ENCODE measurements at regions not wholly inside any gene's neighbourhood (a gene's known extent, or its start where the extent isn't known, plus 50 kb on each side); places are given as distances from the start of the nearest gene placed in this dataset.

DNA sequence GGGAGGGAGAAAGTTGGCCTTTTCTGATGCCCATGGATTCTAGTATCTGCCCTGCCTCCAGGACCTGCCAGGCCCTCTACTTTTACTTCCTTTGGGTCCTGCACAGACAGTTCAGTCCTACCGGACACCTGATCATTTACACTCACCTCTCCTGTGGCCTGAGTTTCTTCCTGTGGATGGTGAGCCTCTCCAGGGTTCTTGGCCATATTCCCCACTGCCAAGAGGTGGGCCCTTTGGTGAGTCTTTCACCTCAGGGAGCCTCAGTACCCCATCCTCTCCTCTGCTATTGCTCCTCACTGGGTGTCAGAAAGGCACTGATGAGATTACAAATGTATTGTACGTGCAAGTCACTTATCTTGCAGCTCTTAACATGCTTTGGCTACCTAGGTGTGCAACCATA, 81.4 kb upstream of the ETV3 start:
- no peak for TF ChIP-seq CTCF (IDR thresholded peaks at IDR 0.05; ENCODE audit: extremely low read depth in 1 of 2, insufficient read depth in 1 of 2, low read depth in 1 of 2, low read length in 2 of 2)
- TF ChIP-seq MYC (IDR thresholded peaks at IDR 0.05; ENCODE audit: low read depth, low read length), result no peak
- TF ChIP-seq POLR2AphosphoS5 (IDR thresholded peaks at IDR 0.05; ENCODE audit: insufficient read depth, low read depth, low read length), result no peak
- TF ChIP-seq POLR2A (IDR thresholded peaks at IDR 0.05; ENCODE audit: low read depth, low read length), result no peak
- TF ChIP-seq EZH2 (IDR thresholded peaks at IDR 0.05; ENCODE audit: borderline replicate concordance, low read depth, low read length, severe bottlenecking), result no peak
- no peak for TF ChIP-seq JUN (IDR thresholded peaks at IDR 0.05; ENCODE audit: borderline replicate concordance, insufficient read depth, insufficient read length, low read depth)
- TF ChIP-seq GATA2 (IDR thresholded peaks at IDR 0.05; ENCODE audit: insufficient read depth, insufficient read length, low read depth, low read length), result no peak
- TF ChIP-seq FOS (IDR thresholded peaks at IDR 0.05; ENCODE audit: borderline replicate concordance, insufficient read depth, low read length), result no peak

Data from endothelial cell of umbilical vein (primary cell).